Right lobe of liver (tissue), 4 donors: ENCODE measurements at regions not wholly inside any gene's neighbourhood (a gene's known extent, or its start where the extent isn't known, plus 50 kb on each side); places are given as distances from the start of the nearest gene placed in this dataset.

Source experiments
- POLR2A ChIP-seq: fragments of 450-650 bp; IDR thresholded peaks from one replicate; pipeline ENCODE4 v1.6.1; 2017; ENCODE audit warnings: antibody characterized with exemption, mild to moderate bottlenecking
- TF ChIP-seq, protein P1 (sequence below), 4 donors: fragments of 200-600 bp in 3 of 4; fragments of 450-650 bp in 1 of 4; IDR thresholded peaks; one replicate each; pipeline versions ENCODE4 v1.5.1 to v1.8.0; 2016 to 2022; ENCODE audit warnings: antibody characterized with exemption in 4 of 4, mild to moderate bottlenecking in 2 of 4
- donor health status: DM: no; HTN: no; CAD: no.
- donor health status: DM: no; HTN: no; CAD: no.
- donor health status: DM: no; HTN: yes; CAD: no.

DNA sequence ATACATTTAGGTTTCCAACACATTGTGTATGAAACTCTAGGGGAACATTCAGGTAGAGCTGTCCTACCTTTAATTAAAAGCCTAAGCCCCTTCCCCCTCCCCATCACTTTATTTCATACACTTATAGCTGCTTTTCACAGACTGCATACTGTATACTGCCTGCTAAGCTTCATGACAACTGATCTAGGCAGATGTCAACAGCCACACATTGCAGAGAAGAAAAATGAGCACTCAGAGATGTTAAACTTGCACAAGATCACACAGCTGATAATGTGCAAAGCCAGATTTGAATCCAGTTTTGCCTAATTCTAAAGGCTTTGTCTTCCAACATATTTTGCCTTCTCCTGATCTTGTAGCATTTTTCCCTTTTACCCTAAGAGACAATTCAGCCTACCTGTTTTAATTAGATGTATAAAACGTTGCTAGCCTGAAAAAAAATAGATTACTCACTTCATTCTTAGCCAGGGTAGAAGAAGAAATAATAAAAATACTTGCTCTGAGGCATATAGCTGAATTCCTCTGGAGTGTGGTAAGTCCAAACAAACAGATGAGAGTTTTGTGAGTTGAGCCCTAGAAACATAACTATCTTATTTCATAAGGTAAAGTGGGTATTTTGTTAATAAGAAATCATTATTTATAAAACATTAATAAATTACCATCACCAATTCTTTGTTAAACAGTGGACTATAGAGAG lies 56.9 kb upstream of the CAST start:
- TF ChIP-seq, protein P1, sequence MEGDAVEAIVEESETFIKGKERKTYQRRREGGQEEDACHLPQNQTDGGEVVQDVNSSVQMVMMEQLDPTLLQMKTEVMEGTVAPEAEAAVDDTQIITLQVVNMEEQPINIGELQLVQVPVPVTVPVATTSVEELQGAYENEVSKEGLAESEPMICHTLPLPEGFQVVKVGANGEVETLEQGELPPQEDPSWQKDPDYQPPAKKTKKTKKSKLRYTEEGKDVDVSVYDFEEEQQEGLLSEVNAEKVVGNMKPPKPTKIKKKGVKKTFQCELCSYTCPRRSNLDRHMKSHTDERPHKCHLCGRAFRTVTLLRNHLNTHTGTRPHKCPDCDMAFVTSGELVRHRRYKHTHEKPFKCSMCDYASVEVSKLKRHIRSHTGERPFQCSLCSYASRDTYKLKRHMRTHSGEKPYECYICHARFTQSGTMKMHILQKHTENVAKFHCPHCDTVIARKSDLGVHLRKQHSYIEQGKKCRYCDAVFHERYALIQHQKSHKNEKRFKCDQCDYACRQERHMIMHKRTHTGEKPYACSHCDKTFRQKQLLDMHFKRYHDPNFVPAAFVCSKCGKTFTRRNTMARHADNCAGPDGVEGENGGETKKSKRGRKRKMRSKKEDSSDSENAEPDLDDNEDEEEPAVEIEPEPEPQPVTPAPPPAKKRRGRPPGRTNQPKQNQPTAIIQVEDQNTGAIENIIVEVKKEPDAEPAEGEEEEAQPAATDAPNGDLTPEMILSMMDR (IDR thresholded peaks at IDR 0.05), result no peak
- no peak for TF ChIP-seq POLR2A
